HG02970 (cell line): ENCODE measurements at regions not wholly inside any gene's neighbourhood (a gene's known extent, or its start where the extent isn't known, plus 50 kb on each side); places are given as distances from the start of the nearest gene placed in this dataset.
"Not testable (repeated sequence)": the region's sequence is repeated elsewhere in the genome, so short reads cannot be mapped to it uniquely, and the experiment has no call there.

Experiments used
- ATAC-seq: cut with Tn5 transposase; IDR thresholded peaks from one replicate; pipeline ENCODE4 v1.9.1; 2021; ENCODE audit warnings: mild to moderate bottlenecking, moderate library complexity, moderate number of reproducible peaks; ENCODE audit not compliant: unreplicated experiment, low FRiP score

GRCh38 chr4:101670897-101671296 lies 119.6 kb upstream of the BANK1 start:
- no peak for ATAC-seq

GRCh38 chr4:101670370-101670769 lies 120.2 kb upstream of the BANK1 start:
- no peak for ATAC-seq

- ATAC-seq = no peak
These were observed 120.7 kb upstream of the BANK1 start for GRCh38 chr4:101669832-101670188.

GRCh38 chr4:101669138-101669831 lies 121.2 kb upstream of the BANK1 start:
- ATAC-seq = no peak

- no peak for ATAC-seq
These were observed 123.2 kb upstream of the BANK1 start for GRCh38 chr4:101667348-101667747.

- ATAC-seq = no peak
These were observed 129.9 kb upstream of the BANK1 start for GRCh38 chr4:101660607-101661006.

- ATAC-seq = no peak
These were observed 134.7 kb upstream of the BANK1 start for GRCh38 chr4:101655857-101656256.

- no peak for ATAC-seq
These were observed 135.5 kb upstream of the BANK1 start for GRCh38 chr4:101655005-101655404.

- ATAC-seq = no peak
These were observed 138.8 kb upstream of the BANK1 start for GRCh38 chr4:101651778-101652177.

- ATAC-seq = no peak
These were observed 140.6 kb upstream of the BANK1 start for GRCh38 chr4:101649790-101650515.

GRCh38 chr4:101647710-101648034 lies 142.9 kb upstream of the BANK1 start:
- no peak for ATAC-seq

GRCh38 chr4:101644516-101644915 lies 146.0 kb upstream of the BANK1 start:
- ATAC-seq = no peak

GRCh38 chr4:101643186-101643837 lies 147.2 kb upstream of the BANK1 start:
- no peak for ATAC-seq

- not testable (repeated sequence) for ATAC-seq
These were observed 157.8 kb upstream of the BANK1 start for GRCh38 chr4:101632766-101633165.

GRCh38 chr4:101630319-101630986 lies 160.1 kb upstream of the BANK1 start:
- no peak for ATAC-seq

- no peak for ATAC-seq
These were observed 169.4 kb upstream of the BANK1 start for GRCh38 chr4:101621120-101621519.

GRCh38 chr4:101615652-101616051 lies 174.9 kb upstream of the BANK1 start:
- no peak for ATAC-seq

GRCh38 chr4:101606989-101607388 lies 183.5 kb upstream of the BANK1 start:
- ATAC-seq = not testable (repeated sequence)

GRCh38 chr4:101604976-101605375 lies 185.6 kb upstream of the BANK1 start:
- ATAC-seq = no peak

GRCh38 chr4:101600287-101600686 lies 190.2 kb upstream of the BANK1 start:
- no peak for ATAC-seq

GRCh38 chr4:101599620-101600019 lies 190.9 kb upstream of the BANK1 start:
- no peak for ATAC-seq
